ENCODE measurements at regions not wholly inside any gene's neighbourhood (a gene's known extent, or its start where the extent isn't known, plus 50 kb on each side); places are given as distances from the start of the nearest gene placed in this dataset.

GRCh38 chr2:78082555-78082954 lies 560.4 kb upstream of the LRRTM4 start:
- H3K4me3 ChIP-seq: no peak overlapping the region
- DNase-seq (no peak), ATAC-seq (no peak)
- no peaks in the 10 kb centered on the region for H3K27me3 ChIP-seq
- 82 to 83% methylated on average over 2 of the region's 2 CpGs for WGBS, 2 donors
- no peaks in the 10 kb centered on the region for H3K4me1 ChIP-seq
- intact Hi-C loops (cut with DNase I): no loop called here
- H3K36me3 ChIP-seq: no peaks in the 10 kb centered on the region
- no peak for TF ChIP-seq CTCF (IDR thresholded peaks at IDR 0.05)
- peaks cover 0 to 13% (median 0%) of the 10 kb centered on the region in 11 donors for H3K9me3 ChIP-seq
- no peak overlapping the region for H3K27ac ChIP-seq

GRCh38 chr2:78093436-78093835 lies 571.3 kb upstream of the LRRTM4 start:
- no peak for ATAC-seq
- H3K36me3 ChIP-seq: no peaks in the 10 kb centered on the region
- DNase-seq: no peak
- intact Hi-C loops (cut with DNase I): no loop called here
- TF ChIP-seq CTCF (IDR thresholded peaks at IDR 0.05): no peak
- peaks cover 0 to 4% (median 0%) of the 10 kb centered on the region in 11 donors for H3K9me3 ChIP-seq
- H3K27ac ChIP-seq: no peak overlapping the region
- no peaks in the 10 kb centered on the region for H3K27me3 ChIP-seq
- no peaks in the 10 kb centered on the region for H3K4me1 ChIP-seq
- H3K4me3 ChIP-seq: no peak overlapping the region

GRCh38 chr2:78109272-78109671 lies 587.1 kb upstream of the LRRTM4 start:
- H3K27ac ChIP-seq: no peak overlapping the region
- H3K9me3 ChIP-seq: peaks cover 0 to 22% (median 0%) of the 10 kb centered on the region in 11 donors
- WGBS, 2 donors: 35 to 68% methylated on average over 3 of the region's 3 CpGs
- no peaks in the 10 kb centered on the region for H3K36me3 ChIP-seq
- H3K27me3 ChIP-seq: no peaks in the 10 kb centered on the region
- no peak for ATAC-seq
- H3K4me3 ChIP-seq: no peak overlapping the region
- no peaks in the 10 kb centered on the region for H3K4me1 ChIP-seq
- DNase-seq: no peak
- intact Hi-C loops (cut with DNase I): no loop called here
- no peak for TF ChIP-seq CTCF (IDR thresholded peaks at IDR 0.05)

- Histone ChIP-seq H3K27me3 (no peaks in the 10 kb centered on the region), H3K4me3 (no peak overlapping the region), H3K9me3 (peaks cover 0 to 4% (median 0%) of the 10 kb centered on the region in 11 donors), H3K27ac (no peak overlapping the region), H3K4me1 (no peaks in the 10 kb centered on the region), H3K36me3 (no peaks in the 10 kb centered on the region)
- intact Hi-C loops (cut with DNase I): no loop called here
- no peak for DNase-seq
- TF ChIP-seq CTCF (IDR thresholded peaks at IDR 0.05): no peak
- no peak for ATAC-seq
- WGBS, 2 donors: 78 to 79% methylated on average over 3 of the region's 3 CpGs
These were observed 593.1 kb upstream of the LRRTM4 start for GRCh38 chr2:78115291-78115690.

- no peak overlapping the region for H3K27ac ChIP-seq
- no peak for TF ChIP-seq CTCF (IDR thresholded peaks at IDR 0.05)
- intact Hi-C loops (cut with DNase I): no loop called here
- 84 to 88% methylated on average over 5 of the region's 5 CpGs for WGBS, 2 donors
- H3K36me3 ChIP-seq: no peaks in the 10 kb centered on the region
- H3K4me1 ChIP-seq: no peaks in the 10 kb centered on the region
- DNase-seq: no peak
- peak in 1 of 8 donors; percentile 57 for ATAC-seq
- peaks cover 0 to 1% (median 0%) of the 10 kb centered on the region in 11 donors for H3K9me3 ChIP-seq
- no peaks in the 10 kb centered on the region for H3K27me3 ChIP-seq
- H3K4me3 ChIP-seq: no peak overlapping the region
These were observed 595.9 kb upstream of the LRRTM4 start for GRCh38 chr2:78118037-78118436.
